Liver (tissue), 3 donors: ENCODE measurements at regions not wholly inside any gene's neighbourhood (a gene's known extent, or its start where the extent isn't known, plus 50 kb on each side); places are given as distances from the start of the nearest gene placed in this dataset.
"Not testable (repeated sequence)": the region's sequence is repeated elsewhere in the genome, so short reads cannot be mapped to it uniquely, and the experiment has no call there.

Source experiments
- CTCF ChIP-seq: fragments of 150-350 bp; IDR thresholded peaks from 2 replicates; pipeline ENCODE4 v1.5.1; 2017; ENCODE audit warnings: improper control_type of control experiment, low read depth, low read length; ENCODE audit not compliant: missing input control
- MAX ChIP-seq: IDR thresholded peaks from 2 replicates; pipeline ENCODE4 v1.6.1; 2016; ENCODE audit warnings: antibody characterized with exemption
- TAF1 ChIP-seq: conservative IDR thresholded peaks from 2 replicates; pipeline ENCODE4 v1.6.1; 2016; ENCODE audit warnings: antibody characterized with exemption, mild to moderate bottlenecking
- donor health status: healthy.
- donor health status: healthy.

GRCh38 chr3:35296944-35297343 is 342.4 kb upstream of the ARPP21 start:
- TF ChIP-seq CTCF, TAF1, MAX: not testable (repeated sequence)
